NCI-H2227 (cell line): ENCODE measurements at regions not wholly inside any gene's neighbourhood (a gene's known extent, or its start where the extent isn't known, plus 50 kb on each side); places are given as distances from the start of the nearest gene placed in this dataset.
"Not testable (repeated sequence)": the region's sequence is repeated elsewhere in the genome, so short reads cannot be mapped to it uniquely, and the experiment has no call there.

Experiments used
- DNase-seq: peaks from one replicate; lab custom pipeline; 2025; ENCODE audit not compliant: unreplicated experiment; lab: John Stamatoyannopoulos, UW

- no peak for DNase-seq
Measured at GRCh38 chr7:108810756-108811385, 241.2 kb downstream of the DNAJB9 start.

- no peak for DNase-seq
Measured at GRCh38 chr7:108813251-108814014, 243.8 kb downstream of the DNAJB9 start.

DNA sequence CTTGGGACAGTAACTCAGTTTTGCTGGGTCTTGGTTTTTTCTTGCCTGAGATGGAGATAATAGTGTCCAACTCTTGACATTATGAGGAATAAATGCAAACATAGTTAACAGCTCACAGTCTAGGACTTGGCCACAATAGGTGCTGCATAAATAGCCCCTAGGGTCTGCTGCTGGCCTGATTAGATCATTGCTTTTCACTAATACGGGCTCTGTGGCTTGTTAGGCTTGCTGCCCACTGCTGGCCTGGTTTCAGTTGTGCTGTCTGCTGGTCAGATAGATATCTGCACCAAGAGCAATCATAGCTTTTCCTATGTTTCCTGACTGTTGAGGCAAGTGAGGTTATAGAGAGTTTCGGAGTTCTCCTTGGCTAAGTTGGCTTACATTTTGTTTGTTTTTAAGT, 246.1 kb downstream of the DNAJB9 start:
- no peak for DNase-seq

GRCh38 chr7:108818742-108819141, 249.1 kb downstream of the DNAJB9 start:
- no peak for DNase-seq

GRCh38 chr7:108824840-108825580, 255.3 kb downstream of the DNAJB9 start:
- no peak for DNase-seq

DNA sequence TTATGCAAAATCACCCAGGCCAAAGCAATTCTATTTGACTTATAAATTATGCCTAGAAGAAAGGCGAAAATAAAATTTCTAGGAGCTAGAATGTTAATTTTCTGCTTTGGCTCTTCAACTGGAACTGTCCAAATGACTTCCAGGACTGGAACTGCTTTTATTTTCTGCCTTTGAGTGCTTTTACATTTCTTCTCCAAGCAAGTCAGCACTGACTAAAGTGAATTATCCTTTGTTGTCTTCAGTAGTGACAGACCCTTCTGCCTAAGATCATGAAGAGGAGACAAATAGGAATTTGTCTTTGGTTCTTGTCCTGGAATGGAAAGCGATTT, 255.9 kb downstream of the DNAJB9 start:
- DNase-seq: no peak

- DNase-seq: no peak
Measured at GRCh38 chr7:108836256-108836655, 266.6 kb downstream of the DNAJB9 start.

- no peak for DNase-seq
Measured at GRCh38 chr7:108838198-108838597, 268.5 kb downstream of the DNAJB9 start.

DNA sequence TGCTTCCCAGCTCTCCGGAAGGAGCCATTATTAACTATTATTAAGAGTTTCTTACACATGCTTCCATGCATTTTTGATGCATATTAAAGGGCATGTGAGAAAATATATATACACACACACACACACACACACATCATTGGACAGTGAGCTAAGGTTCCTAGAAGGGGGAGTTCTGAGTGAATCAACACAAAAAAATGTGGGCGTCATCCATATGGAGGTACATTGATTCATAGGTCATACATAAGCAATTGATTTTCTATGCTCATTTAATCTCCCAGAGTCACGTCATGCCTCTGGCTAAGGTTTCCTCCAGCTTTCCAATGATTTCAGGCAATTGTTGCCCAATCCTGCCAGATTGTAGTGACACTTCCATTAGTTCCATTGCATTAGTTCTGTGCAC, 269.4 kb downstream of the DNAJB9 start:
- DNase-seq: no peak

GRCh38 chr7:108845951-108846350, 276.3 kb downstream of the DNAJB9 start:
- no peak for DNase-seq

- no peak for DNase-seq
Measured at GRCh38 chr7:108846471-108846870, 276.8 kb downstream of the DNAJB9 start.

DNA sequence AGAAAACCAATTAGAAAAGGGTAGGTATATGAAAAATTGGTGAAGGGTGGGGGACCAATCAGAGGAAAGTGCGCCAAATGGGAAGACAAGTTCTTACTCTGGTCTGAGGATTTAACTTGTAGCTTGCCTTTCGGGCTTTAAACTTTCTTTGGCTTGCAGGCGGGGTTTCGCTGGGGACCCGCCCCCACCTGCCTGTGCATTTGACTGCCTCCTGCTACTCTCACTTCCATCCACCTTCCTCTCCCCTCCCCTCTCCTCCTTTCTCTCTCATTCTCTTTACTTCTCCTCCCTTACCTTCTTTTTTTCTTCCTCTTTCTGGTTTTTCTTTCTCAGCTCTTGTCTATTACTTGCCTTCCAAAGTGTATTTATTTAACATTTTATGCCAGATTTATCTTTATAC, 278.8 kb downstream of the DNAJB9 start:
- DNase-seq: no peak

DNA sequence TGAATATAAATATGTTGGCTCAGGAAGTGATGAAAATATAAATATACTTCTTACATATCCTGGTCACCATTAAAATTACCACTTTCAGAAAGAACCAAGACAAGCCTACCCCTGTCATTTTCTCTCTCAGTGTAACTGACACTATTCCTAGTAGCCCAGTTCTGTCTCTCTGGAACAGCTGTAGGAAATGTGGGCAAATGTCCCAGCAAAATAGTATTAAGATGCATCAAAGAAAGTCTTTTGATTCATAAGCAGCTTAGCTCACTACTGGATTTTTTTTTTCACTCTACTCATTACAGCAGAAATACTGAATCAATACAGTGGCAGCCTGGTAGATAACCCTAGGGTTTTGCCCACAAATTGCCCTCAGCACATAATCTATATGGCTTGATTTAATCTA, 290.9 kb downstream of the DNAJB9 start:
- no peak for DNase-seq

GRCh38 chr7:108861071-108861470, 291.4 kb downstream of the DNAJB9 start:
- DNase-seq: no peak

DNA sequence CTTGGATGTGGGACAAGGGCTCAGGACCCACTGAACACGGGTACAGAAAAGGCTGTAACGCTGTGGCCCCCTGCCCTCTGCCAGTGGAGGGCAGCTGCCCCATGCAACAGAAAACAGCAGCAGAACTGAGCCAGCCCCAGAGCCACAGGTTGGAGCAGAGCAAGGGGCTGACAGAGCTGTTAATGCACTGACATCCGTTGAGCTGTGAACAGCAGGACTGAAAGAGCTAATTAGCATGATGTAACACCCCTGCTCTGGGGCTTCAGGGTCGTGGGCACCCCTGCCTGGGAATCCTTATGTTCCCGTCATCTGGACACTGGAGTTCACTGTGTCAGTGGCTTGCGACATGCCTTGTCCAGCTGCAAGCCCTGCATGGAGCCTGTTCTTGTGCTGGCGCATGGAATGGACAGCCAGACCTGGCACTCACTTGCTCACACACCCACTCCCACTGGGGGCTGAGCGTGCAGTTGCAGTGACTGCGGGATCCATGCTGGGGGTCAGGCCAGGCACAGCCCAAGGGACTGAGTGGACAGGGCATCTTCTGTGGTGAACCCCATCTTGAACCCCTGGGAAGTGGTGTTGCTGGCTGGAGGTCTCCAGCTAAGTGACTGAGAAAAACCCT, 293.7 kb downstream of the DNAJB9 start:
- no peak for DNase-seq

- no peak for DNase-seq
Measured at GRCh38 chr7:108869070-108869469, 299.4 kb downstream of the DNAJB9 start.

GRCh38 chr7:108875139-108875538, 305.5 kb downstream of the DNAJB9 start:
- DNase-seq: peak; percentile 1

GRCh38 chr7:108890862-108891261, 321.2 kb downstream of the DNAJB9 start:
- DNase-seq: no peak

GRCh38 chr7:108908456-108908855, 338.8 kb downstream of the DNAJB9 start:
- DNase-seq: no peak

GRCh38 chr7:108911016-108911415, 341.3 kb downstream of the DNAJB9 start:
- DNase-seq: no peak

- no peak for DNase-seq
Measured at GRCh38 chr7:108920490-108920889, 350.8 kb downstream of the DNAJB9 start.

GRCh38 chr7:108943048-108943447, 373.4 kb downstream of the DNAJB9 start:
- DNase-seq: not testable (repeated sequence)
